ENCODE measurements at regions not wholly inside any gene's neighbourhood (a gene's known extent, or its start where the extent isn't known, plus 50 kb on each side); places are given as distances from the start of the nearest gene placed in this dataset.

- no peak overlapping the region for H3K27ac ChIP-seq (ENCODE audit: control insufficient read depth, insufficient read depth)
- no TSS peak for BruUV-seq (replicated peaks)
- no peaks in the 10 kb centered on the region for H3K9me3 ChIP-seq (replicated peaks; ENCODE audit: control insufficient read depth, insufficient read depth, low read length)
- no peaks in the 10 kb centered on the region for H4K20me1 ChIP-seq (ENCODE audit: control insufficient read depth, insufficient read depth)
- TF ChIP-seq IRF4 (IDR thresholded peaks at IDR 0.05; ENCODE audit: low read depth, low read length) (no peak), SPI1 (IDR thresholded peaks at IDR 0.05; ENCODE audit: borderline replicate concordance, insufficient read depth, low read depth, low read length) (no peak)
- H3K36me3 ChIP-seq (ENCODE audit: control insufficient read depth in 2 of 2, insufficient read depth in 2 of 2, low read length in 1 of 2): no peaks in the 10 kb centered on the region
- no peak overlapping the region for H3K4me3 ChIP-seq
- H3K4me2 ChIP-seq (ENCODE audit: control insufficient read depth, insufficient read depth): no peak overlapping the region
- SMC1A ChIA-PET (ENCODE audit: uncharacterized antibody, unreplicated experiment): interaction anchor here (1.0 kb wide), 1 partner anchor 133 kb away, joined by 3 read pairs; no protein-coding TSS in a partner anchor
- POLR2A ChIA-PET: no interaction called here
- RAD21 ChIA-PET (ENCODE audit: unreplicated experiment): no interaction called here
- in situ Hi-C loops (cut with MboI): no loop called here
- CTCF ChIA-PET: no interaction called here
- intact Hi-C loops (cut with micrococcal nuclease; ENCODE audit: unreplicated experiment): no loop called here
- H3K9ac ChIP-seq (ENCODE audit: control insufficient read depth, insufficient read depth, low read length): no peak overlapping the region
- no peaks in the 10 kb centered on the region for H3K4me1 ChIP-seq (ENCODE audit: control insufficient read depth, insufficient read depth, low read length)
- no peaks in the 10 kb centered on the region for H3K79me2 ChIP-seq (ENCODE audit: control insufficient read depth, insufficient read depth, low read length)
- H2AFZ ChIP-seq (ENCODE audit: control insufficient read depth, low read depth, low read length): no peak overlapping the region
- ATAC-seq (no peak), FAIRE-seq (no peak), DNase-seq (ENCODE audit: low read depth, low spot score) (no peak)
- no peaks in the 10 kb centered on the region for H3K27me3 ChIP-seq (replicated peaks in 1 of 2; ENCODE audit: control insufficient read depth in 2 of 2, insufficient read depth in 2 of 2, low read length in 1 of 2)
Observed at GRCh38 chr5:163608621-163609020, 103.2 kb downstream of the MAT2B start.

- no peak for ATAC-seq
- CTCF ChIA-PET: no interaction called here
- no peak for FAIRE-seq
Observed at GRCh38 chr5:163609910-163610309, 104.5 kb downstream of the MAT2B start.

More at GRCh38 chr5:163609910-163610309, 104.5 kb downstream of the MAT2B start:
- in situ Hi-C loops (cut with MboI): no loop called here
- Histone ChIP-seq H3K4me3 (no peak overlapping the region), H3K9ac (ENCODE audit: control insufficient read depth, insufficient read depth, low read length) (no peak overlapping the region), H3K4me1 (ENCODE audit: control insufficient read depth, insufficient read depth, low read length) (no peaks in the 10 kb centered on the region), H2AFZ (ENCODE audit: control insufficient read depth, low read depth, low read length) (no peak overlapping the region), H3K9me3 (replicated peaks; ENCODE audit: control insufficient read depth, insufficient read depth, low read length) (no peaks in the 10 kb centered on the region), H3K79me2 (ENCODE audit: control insufficient read depth, insufficient read depth, low read length) (no peaks in the 10 kb centered on the region), H3K27ac (ENCODE audit: control insufficient read depth, insufficient read depth) (no peak overlapping the region), H4K20me1 (ENCODE audit: control insufficient read depth, insufficient read depth) (no peaks in the 10 kb centered on the region), H3K36me3 (ENCODE audit: control insufficient read depth in 2 of 2, insufficient read depth in 2 of 2, low read length in 1 of 2) (no peaks in the 10 kb centered on the region), H3K4me2 (ENCODE audit: control insufficient read depth, insufficient read depth) (no peak overlapping the region), H3K27me3 (replicated peaks in 1 of 2; ENCODE audit: control insufficient read depth in 2 of 2, insufficient read depth in 2 of 2, low read length in 1 of 2) (no peaks in the 10 kb centered on the region)
- no peak for DNase-seq (ENCODE audit: low read depth, low spot score)
- no TSS peak for BruUV-seq (replicated peaks)
- RAD21 ChIA-PET (ENCODE audit: unreplicated experiment): no interaction called here
- intact Hi-C loops (cut with micrococcal nuclease; ENCODE audit: unreplicated experiment): no loop called here
- TF ChIP-seq LARP7 (IDR thresholded peaks at IDR 0.05) (no peak), DPF2 (IDR thresholded peaks at IDR 0.05) (no peak), JUND (IDR thresholded peaks at IDR 0.05; ENCODE audit: low read depth, low read length) (no peak), STAT1 (conservative IDR thresholded peaks at IDR 0.05) (no peak), BCL3 (IDR thresholded peaks at IDR 0.05; ENCODE audit: borderline replicate concordance, insufficient read depth, low read depth, low read length, poor library complexity, severe bottlenecking) (no peak), PAX5 (IDR thresholded peaks at IDR 0.05; ENCODE audit: borderline replicate concordance, low read depth, low read length) (no peak), ZSCAN29 (IDR thresholded peaks at IDR 0.05) (no peak), ZNF274 (IDR thresholded peaks at IDR 0.05; ENCODE audit: insufficient read depth, insufficient read length) (no peak), RAD51 (IDR thresholded peaks at IDR 0.05) (no peak), MXI1 (IDR thresholded peaks at IDR 0.05; ENCODE audit: low read depth, low read length) (no peak), EED (IDR thresholded peaks at IDR 0.05; ENCODE audit: low read depth) (no peak), ZZZ3 (IDR thresholded peaks at IDR 0.05; ENCODE audit: control insufficient read depth, insufficient read length, low read depth) (no peak), SIN3A (IDR thresholded peaks at IDR 0.05; ENCODE audit: low read depth, low read length) (no peak), HSF1 (IDR thresholded peaks at IDR 0.05; ENCODE audit: low read depth, low read length) (no peak), EZH2 (IDR thresholded peaks at IDR 0.05; ENCODE audit: borderline replicate concordance, control insufficient read depth, low read depth, low read length) (no peak), FOS (IDR thresholded peaks at IDR 0.05; ENCODE audit: borderline replicate concordance, extremely low read depth, insufficient read length) (no peak), NR2C1 (IDR thresholded peaks at IDR 0.05) (no peak)
- SMC1A ChIA-PET (ENCODE audit: uncharacterized antibody, unreplicated experiment): no interaction called here
- POLR2A ChIA-PET: no interaction called here
- WGBS (ENCODE audit: insufficient coverage, insufficient replicate concordance, low lambda C conversion rate, missing lambda C conversion rate): 0% methylated on average over 1 of the region's 1 CpG

Data from GM12878 (cell line).